ENCODE measurements at regions not wholly inside any gene's neighbourhood (a gene's known extent, or its start where the extent isn't known, plus 50 kb on each side); places are given as distances from the start of the nearest gene placed in this dataset.
"Not testable (repeated sequence)": the region's sequence is repeated elsewhere in the genome, so short reads cannot be mapped to it uniquely, and the experiment has no call there.

GRCh38 chr11:69915501-69916250 is 96.5 kb upstream of the FGF3 start:
- peak overlapping the region; percentile 35 for H3K27ac ChIP-seq
- WGBS (ENCODE audit: low lambda C conversion rate, missing lambda C conversion rate), result 38% methylated on average over 16 of the region's 18 CpGs
- peak; percentile 90 for DNase-seq (ENCODE audit: low spot score)
- H3K4me1 ChIP-seq (ENCODE audit: insufficient read depth), result peaks cover 7% of the 10 kb centered on the region
- H3K4me3 ChIP-seq, result no peak overlapping the region
- H2AFZ ChIP-seq, result no peak overlapping the region
- H3K9me2 ChIP-seq (replicated peaks; ENCODE audit: insufficient read depth), result no peaks in the 10 kb centered on the region
- no peaks in the 10 kb centered on the region for H4K20me1 ChIP-seq (ENCODE audit: insufficient read depth, poor library complexity, severe bottlenecking)
- TF ChIP-seq CTCF (IDR thresholded peaks at IDR 0.05; ENCODE audit: poor library complexity) (peak; percentile 82), EZH2phosphoT487 (IDR thresholded peaks at IDR 0.05; ENCODE audit: low read depth, severe bottlenecking, unreplicated experiment) (no peak), EZH2 (IDR thresholded peaks at IDR 0.05; ENCODE audit: borderline replicate concordance) (no peak)
- no peaks in the 10 kb centered on the region for H3K9me3 ChIP-seq (ENCODE audit: low read depth)
- no peaks in the 10 kb centered on the region for H3K36me3 ChIP-seq (replicated peaks; ENCODE audit: insufficient read depth, low read depth)
- H3K27me3 ChIP-seq, result no peaks in the 10 kb centered on the region
- no peaks in the 10 kb centered on the region for H3K79me2 ChIP-seq
- peak overlapping the region; percentile 33 for H3K4me2 ChIP-seq

- H3K4me1 ChIP-seq (ENCODE audit: insufficient read depth); H2AFZ ChIP-seq; H3K36me3 ChIP-seq (replicated peaks; ENCODE audit: insufficient read depth, low read depth); H3K4me3 ChIP-seq; H4K20me1 ChIP-seq (ENCODE audit: insufficient read depth, poor library complexity, severe bottlenecking); DNase-seq (ENCODE audit: low spot score); H3K27me3 ChIP-seq; H3K9me2 ChIP-seq (replicated peaks; ENCODE audit: insufficient read depth); H3K9me3 ChIP-seq (ENCODE audit: low read depth); H3K79me2 ChIP-seq; H3K4me2 ChIP-seq: not testable (repeated sequence)
- 73% methylated on average over 8 of the region's 8 CpGs for WGBS (ENCODE audit: low lambda C conversion rate, missing lambda C conversion rate)
- peak overlapping the region; percentile 35 for H3K27ac ChIP-seq
Observed at GRCh38 chr11:69916251-69916649, 97.0 kb upstream of the FGF3 start.

DNA sequence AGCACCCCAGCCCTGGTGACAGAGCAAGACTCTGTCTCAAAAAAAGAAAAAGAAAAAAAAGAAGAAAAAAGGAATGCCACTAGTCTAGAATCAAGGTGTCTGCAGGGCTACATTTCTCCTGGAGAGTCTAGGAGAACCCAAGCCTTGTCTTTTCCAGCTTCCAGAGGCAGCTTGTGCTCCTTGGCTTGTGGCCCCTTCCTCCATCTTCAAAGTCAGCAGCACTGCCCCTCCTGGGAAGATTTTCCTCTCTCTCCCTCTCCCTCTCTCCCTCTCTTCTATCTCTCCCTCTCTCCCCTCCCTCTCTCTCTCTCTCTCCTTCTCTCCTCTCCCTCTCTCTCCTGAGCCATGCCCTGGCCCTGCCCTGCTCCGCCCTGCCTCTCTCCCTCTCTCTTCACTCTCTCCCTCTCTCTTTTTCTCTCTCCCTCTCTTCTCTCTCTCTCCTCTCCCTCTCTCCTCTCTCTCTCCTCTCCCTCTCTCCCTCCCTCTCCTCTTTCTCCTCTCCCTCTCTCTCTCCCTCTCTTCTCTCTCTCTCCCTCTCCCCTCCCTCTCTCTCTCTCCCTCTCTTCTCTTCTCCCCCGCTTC is 97.7 kb upstream of the FGF3 start:
- Histone ChIP-seq H4K20me1 (ENCODE audit: insufficient read depth, poor library complexity, severe bottlenecking) (no peaks in the 10 kb centered on the region), H3K27me3 (no peaks in the 10 kb centered on the region), H3K9me3 (ENCODE audit: low read depth) (no peaks in the 10 kb centered on the region), H3K4me2 (no peak overlapping the region), H3K4me1 (ENCODE audit: insufficient read depth) (peaks cover 7% of the 10 kb centered on the region), H2AFZ (no peak overlapping the region), H3K27ac (no peak overlapping the region), H3K79me2 (no peaks in the 10 kb centered on the region), H3K36me3 (replicated peaks; ENCODE audit: insufficient read depth, low read depth) (no peaks in the 10 kb centered on the region), H3K4me3 (no peak overlapping the region), H3K9me2 (replicated peaks; ENCODE audit: insufficient read depth) (no peaks in the 10 kb centered on the region)
- WGBS (ENCODE audit: low lambda C conversion rate, missing lambda C conversion rate), result no CpG with 5 or more reads among the region's 2 CpGs
- TF ChIP-seq EZH2phosphoT487 (IDR thresholded peaks at IDR 0.05; ENCODE audit: low read depth, severe bottlenecking, unreplicated experiment) (no peak), CTCF (IDR thresholded peaks at IDR 0.05; ENCODE audit: poor library complexity) (no peak), EZH2 (IDR thresholded peaks at IDR 0.05; ENCODE audit: borderline replicate concordance) (no peak)
- no peak for DNase-seq (ENCODE audit: low spot score)

DNA sequence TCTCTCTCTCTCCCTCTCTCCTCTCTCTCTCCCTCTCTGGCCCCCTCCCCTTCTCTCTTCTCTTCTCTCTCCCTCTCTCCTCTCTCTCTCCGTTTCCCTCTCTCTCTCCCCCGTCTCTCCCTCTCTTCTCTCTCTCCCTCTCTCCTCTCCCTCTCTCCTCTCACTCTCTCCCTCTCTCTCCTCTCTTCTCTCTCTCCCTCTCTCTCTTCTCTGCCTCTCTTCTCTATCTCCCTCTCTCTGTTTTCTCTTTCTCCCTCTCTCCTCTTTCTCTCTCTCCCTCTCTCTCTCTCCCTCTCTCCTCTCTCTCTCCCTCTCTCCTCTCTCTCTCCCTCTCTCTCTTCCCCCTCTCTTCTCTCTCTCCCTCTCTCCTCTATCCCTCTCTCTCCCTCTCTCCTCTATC is 98.3 kb upstream of the FGF3 start:
- WGBS (ENCODE audit: low lambda C conversion rate, missing lambda C conversion rate), result 20% methylated on average over 1 of the region's 2 CpGs

More for the DNA sequence above, 98.3 kb upstream of the FGF3 start:
- Histone ChIP-seq H3K27me3 (no peaks in the 10 kb centered on the region), H3K4me1 (ENCODE audit: insufficient read depth) (peaks cover 7% of the 10 kb centered on the region), H4K20me1 (ENCODE audit: insufficient read depth, poor library complexity, severe bottlenecking) (no peaks in the 10 kb centered on the region), H3K4me3 (no peak overlapping the region), H3K36me3 (replicated peaks; ENCODE audit: insufficient read depth, low read depth) (no peaks in the 10 kb centered on the region), H3K79me2 (no peaks in the 10 kb centered on the region), H3K27ac (no peak overlapping the region), H3K9me2 (replicated peaks; ENCODE audit: insufficient read depth) (no peaks in the 10 kb centered on the region), H3K9me3 (ENCODE audit: low read depth) (no peaks in the 10 kb centered on the region), H2AFZ (no peak overlapping the region), H3K4me2 (no peak overlapping the region)
- no peak for DNase-seq (ENCODE audit: low spot score)
- TF ChIP-seq CTCF (IDR thresholded peaks at IDR 0.05; ENCODE audit: poor library complexity) (no peak), EZH2 (IDR thresholded peaks at IDR 0.05; ENCODE audit: borderline replicate concordance) (no peak), EZH2phosphoT487 (IDR thresholded peaks at IDR 0.05; ENCODE audit: low read depth, severe bottlenecking, unreplicated experiment) (no peak)

Data from hepatocyte (in vitro differentiated cells).